Adrenal gland (tissue), 5 donors: ENCODE measurements at regions not wholly inside any gene's neighbourhood (a gene's known extent, or its start where the extent isn't known, plus 50 kb on each side); places are given as distances from the start of the nearest gene placed in this dataset.

Experiments used
- POLR2A ChIP-seq, 2 donors: fragments of 450-650 bp; IDR thresholded peaks; one replicate each; pipeline ENCODE4 v1.6.1; 2017; ENCODE audit warnings: antibody characterized with exemption in 2 of 2, mild to moderate bottlenecking in 2 of 2, moderate library complexity in 1 of 2
- TF ChIP-seq, protein P1 (sequence below), 6 experiments: fragments of 450-650 bp in 4 of 6; fragments of 200-600 bp in 2 of 6; sonication (generic) in 1 of 6; IDR thresholded peaks; 1 replicate in 5 of 6; 2 replicates in 1 of 6; pipeline versions ENCODE4 v1.5.1 to v1.8.0; 2016 to 2021; ENCODE audit warnings: antibody characterized with exemption in 6 of 6, mild to moderate bottlenecking in 2 of 6, moderate library complexity in 1 of 6
- donor health status: DM: no; HTN: no; CAD: no.

DNA sequence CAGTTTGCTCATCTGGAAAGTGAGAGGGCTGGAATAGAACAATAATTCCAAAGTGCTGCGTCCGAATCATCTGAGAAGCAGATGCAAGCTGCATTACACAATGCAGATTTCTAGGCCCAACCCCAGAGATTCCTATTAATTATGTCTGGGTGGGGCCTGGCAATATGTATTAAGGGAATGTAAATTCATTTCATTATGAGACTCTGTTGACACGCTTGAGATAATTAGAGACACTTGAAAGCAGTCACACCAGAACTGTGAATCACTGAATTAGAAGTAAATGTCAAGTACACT is 54.7 kb upstream of the HK2 start:
- TF ChIP-seq POLR2A (IDR thresholded peaks at IDR 0.05): no peak
- TF ChIP-seq, protein P1, sequence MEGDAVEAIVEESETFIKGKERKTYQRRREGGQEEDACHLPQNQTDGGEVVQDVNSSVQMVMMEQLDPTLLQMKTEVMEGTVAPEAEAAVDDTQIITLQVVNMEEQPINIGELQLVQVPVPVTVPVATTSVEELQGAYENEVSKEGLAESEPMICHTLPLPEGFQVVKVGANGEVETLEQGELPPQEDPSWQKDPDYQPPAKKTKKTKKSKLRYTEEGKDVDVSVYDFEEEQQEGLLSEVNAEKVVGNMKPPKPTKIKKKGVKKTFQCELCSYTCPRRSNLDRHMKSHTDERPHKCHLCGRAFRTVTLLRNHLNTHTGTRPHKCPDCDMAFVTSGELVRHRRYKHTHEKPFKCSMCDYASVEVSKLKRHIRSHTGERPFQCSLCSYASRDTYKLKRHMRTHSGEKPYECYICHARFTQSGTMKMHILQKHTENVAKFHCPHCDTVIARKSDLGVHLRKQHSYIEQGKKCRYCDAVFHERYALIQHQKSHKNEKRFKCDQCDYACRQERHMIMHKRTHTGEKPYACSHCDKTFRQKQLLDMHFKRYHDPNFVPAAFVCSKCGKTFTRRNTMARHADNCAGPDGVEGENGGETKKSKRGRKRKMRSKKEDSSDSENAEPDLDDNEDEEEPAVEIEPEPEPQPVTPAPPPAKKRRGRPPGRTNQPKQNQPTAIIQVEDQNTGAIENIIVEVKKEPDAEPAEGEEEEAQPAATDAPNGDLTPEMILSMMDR (IDR thresholded peaks at IDR 0.05): no peak
